ENCODE measurements at regions not wholly inside any gene's neighbourhood (a gene's known extent, or its start where the extent isn't known, plus 50 kb on each side); places are given as distances from the start of the nearest gene placed in this dataset.

DNA sequence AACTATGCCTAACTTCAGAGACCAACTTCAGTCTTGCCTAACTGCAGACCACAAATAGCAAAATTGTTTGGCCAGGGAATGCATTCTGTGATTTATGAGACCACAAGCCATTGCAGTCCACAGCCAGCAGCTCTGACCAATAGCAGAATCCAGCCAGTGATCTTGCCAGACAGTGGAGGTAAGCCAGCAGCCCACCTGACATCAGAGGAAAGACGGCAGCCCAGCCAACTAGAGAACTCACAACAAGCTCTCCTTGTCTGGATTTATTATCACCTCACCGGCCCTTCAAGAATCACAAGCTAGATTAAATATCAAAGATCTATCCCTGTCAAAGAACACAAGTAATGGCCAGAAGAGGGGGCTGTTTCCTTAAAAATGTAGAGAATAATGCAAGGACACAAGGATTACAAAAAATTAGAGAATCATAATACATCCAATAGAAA lies 66.5 kb upstream of the SLC35F1 start:
- no peak overlapping the region for H3K4me3 ChIP-seq (ENCODE audit: low read depth, low read length)
- peak; percentile 76 for DNase-seq (ENCODE audit: low read depth, low spot score)
- in situ Hi-C loops (cut with HindIII; ENCODE audit: low sequenced_read_pairs) = no loop called here
- TF ChIP-seq CTCF (IDR thresholded peaks at IDR 0.05; ENCODE audit: low read depth, low read length) = peak; percentile 31

GRCh38 chr6:117847912-117848311 lies 59.2 kb upstream of the SLC35F1 start:
- in situ Hi-C loops (cut with HindIII; ENCODE audit: low sequenced_read_pairs) = no loop called here
- no peak for DNase-seq (ENCODE audit: low read depth, low spot score)
- no peak for TF ChIP-seq CTCF (IDR thresholded peaks at IDR 0.05; ENCODE audit: low read depth, low read length)
- no peak overlapping the region for H3K4me3 ChIP-seq (ENCODE audit: low read depth, low read length)

DNA sequence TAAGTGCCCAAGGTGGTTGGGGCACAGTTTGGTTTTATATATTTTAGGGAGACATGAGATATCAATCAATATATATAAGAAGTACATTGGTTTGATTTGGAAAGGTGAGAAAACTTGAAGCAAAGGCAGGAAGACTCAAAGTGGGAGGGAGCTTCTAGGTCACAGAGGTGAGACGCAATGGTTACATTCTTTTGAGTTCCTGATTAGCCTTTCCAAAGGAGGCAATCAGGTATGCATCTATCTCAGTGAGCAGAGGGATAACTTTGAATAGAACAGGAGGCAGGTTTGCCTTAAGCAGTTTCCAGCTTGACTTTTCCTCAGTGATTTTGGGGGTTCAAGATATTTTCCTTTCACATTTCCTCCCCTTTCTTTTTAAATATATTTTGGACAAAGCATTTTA lies 58.0 kb upstream of the SLC35F1 start:
- in situ Hi-C loops (cut with HindIII; ENCODE audit: low sequenced_read_pairs) = no loop called here
- DNase-seq (ENCODE audit: low read depth, low spot score) = no peak
- no peak for TF ChIP-seq CTCF (IDR thresholded peaks at IDR 0.05; ENCODE audit: low read depth, low read length)
- no peak overlapping the region for H3K4me3 ChIP-seq (ENCODE audit: low read depth, low read length)

All from astrocyte of the spinal cord (primary cell).